ENCODE measurements at regions not wholly inside any gene's neighbourhood (a gene's known extent, or its start where the extent isn't known, plus 50 kb on each side); places are given as distances from the start of the nearest gene placed in this dataset.

GRCh38 chr1:13878021-13878420, 178.0 kb downstream of the PRDM2 start:
- no peak for DNase-seq

GRCh38 chr1:13878451-13878850, 178.5 kb downstream of the PRDM2 start:
- no peak for DNase-seq

- no peak for DNase-seq
Observed at GRCh38 chr1:13881385-13882088, 181.5 kb downstream of the PRDM2 start.

GRCh38 chr1:13888351-13888986, 188.5 kb downstream of the PRDM2 start:
- DNase-seq = no peak

GRCh38 chr1:13889495-13889894, 189.5 kb downstream of the PRDM2 start:
- DNase-seq = no peak

- DNase-seq = no peak
Observed at GRCh38 chr1:13890766-13891165, 190.8 kb downstream of the PRDM2 start.

GRCh38 chr1:13892198-13892597, 192.2 kb downstream of the PRDM2 start:
- DNase-seq = peak in 1 of 3 experiments; percentile 47

- DNase-seq = peak in 2 of 3 experiments; percentile 44 to 52
Observed at GRCh38 chr1:13892671-13893325, 192.8 kb downstream of the PRDM2 start.

- DNase-seq = no peak
Observed at GRCh38 chr1:13893409-13893821, 193.4 kb downstream of the PRDM2 start.

- DNase-seq = no peak
Observed at GRCh38 chr1:13896932-13897331, 196.9 kb downstream of the PRDM2 start.

GRCh38 chr1:13898406-13898805, 198.4 kb downstream of the PRDM2 start:
- no peak for DNase-seq

GRCh38 chr1:13899856-13900255, 199.9 kb downstream of the PRDM2 start:
- DNase-seq = no peak

- no peak for DNase-seq
Observed at GRCh38 chr1:13900583-13900982, 200.6 kb downstream of the PRDM2 start.

GRCh38 chr1:13901039-13901438, 201.1 kb downstream of the PRDM2 start:
- DNase-seq = peak in 2 of 3 experiments; percentile 70 to 90

GRCh38 chr1:13901597-13901996, 201.6 kb downstream of the PRDM2 start:
- DNase-seq = peak in 1 of 3 experiments; percentile 33

GRCh38 chr1:13908128-13908527, 208.1 kb downstream of the PRDM2 start:
- DNase-seq = peak in 1 of 3 experiments; percentile 41

GRCh38 chr1:13911697-13912619, 212.0 kb downstream of the PRDM2 start:
- DNase-seq = peak in 1 of 3 experiments; percentile 14

- DNase-seq = no peak
Observed at GRCh38 chr1:13913396-13913795, 213.4 kb downstream of the PRDM2 start.

GRCh38 chr1:13916530-13916929, 216.5 kb downstream of the PRDM2 start:
- no peak for DNase-seq

- no peak for DNase-seq
Observed at GRCh38 chr1:13917607-13918006, 217.6 kb downstream of the PRDM2 start.

GRCh38 chr1:13918862-13919261, 218.9 kb downstream of the PRDM2 start:
- DNase-seq = no peak

GRCh38 chr1:13921190-13921589, 221.2 kb downstream of the PRDM2 start:
- DNase-seq = no peak
